Right atrium auricular region (tissue), 2 donors: ENCODE measurements at regions not wholly inside any gene's neighbourhood (a gene's known extent, or its start where the extent isn't known, plus 50 kb on each side); places are given as distances from the start of the nearest gene placed in this dataset.

Experiments used
- DNase-seq: peaks from one replicate; pipeline ENCODE4 v3.0.0-alpha.2; 2019; ENCODE audit warnings: low spot score
- H3K27ac ChIP-seq, 2 donors: fragments of 200-600 bp; sonication (generic); 1 replicate in 1 of 2; 2 replicates in 1 of 2; pipeline ENCODE4 v1.5.1; 2016 to 2019
- H3K27me3 ChIP-seq, 2 donors: fragments of 200-600 bp; sonication (generic); one replicate each; pipeline versions ENCODE4 v1.5.1 to v1.6.0; 2017 to 2019
- H3K36me3 ChIP-seq: fragments of 200-600 bp; sonication (generic); one replicate; pipeline ENCODE4 v1.5.1; 2016
- H3K4me1 ChIP-seq, 2 donors: fragments of 200-600 bp; sonication (generic); one replicate each; pipeline versions ENCODE4 v1.5.1 to v1.6.0; 2017 to 2019
- H3K4me3 ChIP-seq, 2 donors: fragments of 200-600 bp; sonication (generic); 1 replicate in 1 of 2; 2 replicates in 1 of 2; pipeline ENCODE4 v1.5.1; 2017 to 2019; ENCODE audit warnings: mild to moderate bottlenecking in 1 of 2, moderate library complexity in 1 of 2
- H3K9me3 ChIP-seq, 2 donors: fragments of 200-600 bp; sonication (generic); one replicate each; pipeline ENCODE4 v1.5.1; 2019
- CTCF ChIP-seq, 2 donors: fragments of 200-600 bp; sonication (generic); IDR thresholded peaks; one replicate each; pipeline ENCODE4 v1.5.1; 2019; ENCODE audit warnings: antibody characterized with exemption in 2 of 2

DNA sequence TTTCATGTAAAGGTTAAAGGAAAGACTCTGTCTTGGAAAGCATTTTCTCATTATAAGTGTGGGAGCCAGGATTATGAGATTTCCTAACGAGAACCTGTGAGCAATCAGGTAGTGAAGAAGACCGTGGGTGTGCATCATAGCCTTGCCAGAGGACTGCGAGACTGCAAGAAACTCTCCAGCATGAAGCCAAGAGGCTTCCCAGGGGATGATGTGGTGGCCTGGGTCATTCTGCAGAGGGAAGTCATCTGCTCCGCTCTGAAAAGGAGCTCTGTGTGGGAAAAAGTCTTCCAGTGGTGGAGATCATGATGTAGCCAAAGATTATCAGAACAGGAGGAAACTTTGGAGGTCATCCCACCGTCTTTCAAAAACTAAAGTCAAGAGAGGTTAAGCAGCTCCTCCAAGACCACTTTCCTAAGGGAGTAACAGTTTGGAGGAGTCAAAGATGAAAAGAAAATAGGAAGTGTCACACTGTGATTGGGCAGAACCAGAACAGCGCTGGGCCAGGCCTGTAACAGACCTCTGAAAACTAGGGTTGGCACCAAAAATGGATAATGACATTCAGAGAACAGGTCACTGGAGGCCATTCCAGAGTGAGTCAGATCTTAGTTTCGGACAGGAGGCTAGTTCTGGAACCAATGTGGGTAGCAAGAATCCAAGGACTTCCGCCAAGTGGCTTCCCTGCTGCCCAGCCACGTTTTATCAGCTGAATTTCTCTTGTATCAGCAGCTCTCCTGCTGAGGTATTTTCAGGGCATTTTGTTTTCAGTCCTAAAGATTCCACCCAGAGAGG lies 113.0 kb downstream of the LRATD1 start:
- DNase-seq = no peak
- no peaks in the 10 kb centered on the region for H3K9me3 ChIP-seq
- no peaks in the 10 kb centered on the region for H3K36me3 ChIP-seq
- no peak overlapping the region for H3K4me3 ChIP-seq
- no peak for TF ChIP-seq CTCF (IDR thresholded peaks at IDR 0.05)
- no peaks in the 10 kb centered on the region for H3K4me1 ChIP-seq
- no peaks in the 10 kb centered on the region for H3K27me3 ChIP-seq
- H3K27ac ChIP-seq = no peak overlapping the region

DNA sequence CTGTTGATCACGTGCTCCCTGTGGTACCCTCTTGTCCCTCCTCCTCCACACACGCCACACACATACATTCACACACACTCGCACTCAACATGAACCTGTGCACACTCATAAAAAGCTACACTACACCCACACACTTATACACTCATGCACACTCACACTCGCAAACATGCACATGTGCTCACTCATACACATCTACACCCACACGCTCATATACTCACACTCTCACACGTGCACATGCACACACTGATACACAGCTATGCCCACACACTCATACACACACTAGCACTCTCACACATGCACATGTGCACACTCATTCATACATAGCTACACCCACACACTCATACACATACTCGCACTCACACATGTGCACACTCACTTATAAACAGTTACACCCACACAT lies 113.6 kb downstream of the LRATD1 start:
- no peak for DNase-seq
- Histone ChIP-seq H3K36me3 (no peaks in the 10 kb centered on the region), H3K27me3 (no peaks in the 10 kb centered on the region), H3K4me3 (no peak overlapping the region), H3K4me1 (no peaks in the 10 kb centered on the region), H3K9me3 (no peaks in the 10 kb centered on the region), H3K27ac (no peak overlapping the region)
- no peak for TF ChIP-seq CTCF (IDR thresholded peaks at IDR 0.05)

- no peak for TF ChIP-seq CTCF (IDR thresholded peaks at IDR 0.05)
- H3K4me1 ChIP-seq = no peaks in the 10 kb centered on the region
- H3K27ac ChIP-seq = no peak overlapping the region
- no peaks in the 10 kb centered on the region for H3K36me3 ChIP-seq
- no peaks in the 10 kb centered on the region for H3K27me3 ChIP-seq
- no peaks in the 10 kb centered on the region for H3K9me3 ChIP-seq
- no peak for DNase-seq
- no peak overlapping the region for H3K4me3 ChIP-seq
Observed at GRCh38 chr2:14747447-14747846, 114.9 kb downstream of the LRATD1 start.

GRCh38 chr2:14749884-14750283 lies 117.4 kb downstream of the LRATD1 start:
- Histone ChIP-seq H3K27ac (no peak overlapping the region), H3K36me3 (no peaks in the 10 kb centered on the region), H3K4me1 (no peaks in the 10 kb centered on the region), H3K27me3 (no peaks in the 10 kb centered on the region), H3K9me3 (no peaks in the 10 kb centered on the region), H3K4me3 (no peak overlapping the region)
- TF ChIP-seq CTCF (IDR thresholded peaks at IDR 0.05) = no peak
- DNase-seq = no peak

DNA sequence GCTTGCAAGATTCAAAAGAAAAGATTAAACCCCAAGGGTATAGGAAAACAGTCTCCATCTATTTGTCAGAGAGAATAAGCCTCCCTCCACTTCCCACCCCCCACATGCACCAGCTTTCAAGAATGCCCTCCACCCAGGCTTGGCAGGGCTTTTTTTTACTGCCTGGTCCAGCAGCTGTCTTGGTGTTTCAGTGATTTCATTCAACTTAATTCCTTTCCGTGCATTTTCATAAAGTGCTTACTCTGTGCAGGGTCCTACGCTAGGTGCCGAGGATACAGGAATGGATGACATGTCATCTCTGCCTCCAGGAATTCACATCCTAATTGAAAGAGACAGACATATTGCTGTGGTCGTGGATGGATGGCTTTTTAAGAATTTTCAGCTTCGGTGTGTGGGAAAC lies 117.9 kb downstream of the LRATD1 start:
- H3K4me1 ChIP-seq = no peaks in the 10 kb centered on the region
- DNase-seq = no peak
- no peaks in the 10 kb centered on the region for H3K27me3 ChIP-seq
- no peak for TF ChIP-seq CTCF (IDR thresholded peaks at IDR 0.05)
- no peaks in the 10 kb centered on the region for H3K36me3 ChIP-seq
- H3K9me3 ChIP-seq = no peaks in the 10 kb centered on the region
- no peak overlapping the region for H3K4me3 ChIP-seq
- H3K27ac ChIP-seq = no peak overlapping the region

GRCh38 chr2:14751581-14751980 lies 119.1 kb downstream of the LRATD1 start:
- Histone ChIP-seq H3K27me3 (no peaks in the 10 kb centered on the region), H3K4me3 (no peak overlapping the region), H3K36me3 (no peaks in the 10 kb centered on the region), H3K4me1 (no peaks in the 10 kb centered on the region), H3K27ac (no peak overlapping the region), H3K9me3 (no peaks in the 10 kb centered on the region)
- no peak for TF ChIP-seq CTCF (IDR thresholded peaks at IDR 0.05)
- DNase-seq = no peak
